ENCODE measurements at regions not wholly inside any gene's neighbourhood (a gene's known extent, or its start where the extent isn't known, plus 50 kb on each side); places are given as distances from the start of the nearest gene placed in this dataset.

- TF ChIP-seq CTCF (IDR thresholded peaks at IDR 0.05) (no peak), ZFX (IDR thresholded peaks at IDR 0.05; ENCODE audit: borderline replicate concordance) (no peak)
These were observed 52.1 kb upstream of the TGFBR2 start for GRCh38 chr3:30554317-30554690.

All from 22Rv1 (cell line).